ENCODE measurements at regions not wholly inside any gene's neighbourhood (a gene's known extent, or its start where the extent isn't known, plus 50 kb on each side); places are given as distances from the start of the nearest gene placed in this dataset.

DNA sequence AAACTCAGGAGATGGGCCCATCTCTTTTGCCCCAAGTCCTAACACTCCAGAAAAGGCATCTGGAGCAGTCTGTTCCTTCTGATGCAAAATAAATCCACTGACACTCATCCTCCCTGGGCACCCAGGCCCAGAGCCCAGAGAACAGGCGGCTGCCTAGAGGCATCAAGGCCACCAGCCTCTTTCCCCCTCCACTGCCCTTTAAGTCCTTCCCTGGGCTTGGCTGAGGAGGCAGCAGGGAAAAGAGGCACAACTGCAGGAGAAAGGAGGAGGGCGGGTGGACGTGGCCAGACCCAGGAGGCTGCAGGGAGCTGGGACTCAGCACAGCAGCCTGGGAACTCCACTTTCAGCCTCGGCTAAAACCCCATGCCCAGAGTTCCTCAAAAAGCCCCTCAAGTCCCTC lies 99.7 kb upstream of the ID2 start:
- TF ChIP-seq, protein P1, sequence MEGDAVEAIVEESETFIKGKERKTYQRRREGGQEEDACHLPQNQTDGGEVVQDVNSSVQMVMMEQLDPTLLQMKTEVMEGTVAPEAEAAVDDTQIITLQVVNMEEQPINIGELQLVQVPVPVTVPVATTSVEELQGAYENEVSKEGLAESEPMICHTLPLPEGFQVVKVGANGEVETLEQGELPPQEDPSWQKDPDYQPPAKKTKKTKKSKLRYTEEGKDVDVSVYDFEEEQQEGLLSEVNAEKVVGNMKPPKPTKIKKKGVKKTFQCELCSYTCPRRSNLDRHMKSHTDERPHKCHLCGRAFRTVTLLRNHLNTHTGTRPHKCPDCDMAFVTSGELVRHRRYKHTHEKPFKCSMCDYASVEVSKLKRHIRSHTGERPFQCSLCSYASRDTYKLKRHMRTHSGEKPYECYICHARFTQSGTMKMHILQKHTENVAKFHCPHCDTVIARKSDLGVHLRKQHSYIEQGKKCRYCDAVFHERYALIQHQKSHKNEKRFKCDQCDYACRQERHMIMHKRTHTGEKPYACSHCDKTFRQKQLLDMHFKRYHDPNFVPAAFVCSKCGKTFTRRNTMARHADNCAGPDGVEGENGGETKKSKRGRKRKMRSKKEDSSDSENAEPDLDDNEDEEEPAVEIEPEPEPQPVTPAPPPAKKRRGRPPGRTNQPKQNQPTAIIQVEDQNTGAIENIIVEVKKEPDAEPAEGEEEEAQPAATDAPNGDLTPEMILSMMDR (IDR thresholded peaks at IDR 0.05): no peak
- TF ChIP-seq POLR2A (IDR thresholded peaks at IDR 0.05) (no peak), POLR2AphosphoS5 (IDR thresholded peaks at IDR 0.05) (no peak), EP300 (IDR thresholded peaks at IDR 0.05; ENCODE audit: low read depth) (no peak)
